HG02885 (cell line): ENCODE measurements at regions not wholly inside any gene's neighbourhood (a gene's known extent, or its start where the extent isn't known, plus 50 kb on each side); places are given as distances from the start of the nearest gene placed in this dataset.

Source experiments
- ATAC-seq: cut with Tn5 transposase; IDR thresholded peaks from one replicate; pipeline ENCODE4 v1.9.1; 2021; ENCODE audit warnings: mild to moderate bottlenecking; ENCODE audit not compliant: unreplicated experiment, poor library complexity

GRCh38 chrX:39730662-39731329 is 367.0 kb downstream of the BCOR start:
- ATAC-seq: no peak

- ATAC-seq: no peak
Measured at GRCh38 chrX:39731330-39731667, 366.5 kb downstream of the BCOR start.

- ATAC-seq: no peak
Measured at GRCh38 chrX:39731735-39732134, 366.0 kb downstream of the BCOR start.

GRCh38 chrX:39733745-39734144 is 364.0 kb downstream of the BCOR start:
- no peak for ATAC-seq

GRCh38 chrX:39734174-39734776 is 363.5 kb downstream of the BCOR start:
- ATAC-seq: no peak

- ATAC-seq: no peak
Measured at GRCh38 chrX:39736216-39737211, 361.2 kb downstream of the BCOR start.

GRCh38 chrX:39739585-39739984 is 358.2 kb downstream of the BCOR start:
- ATAC-seq: no peak

- no peak for ATAC-seq
Measured at GRCh38 chrX:39740078-39740477, 357.7 kb downstream of the BCOR start.

- no peak for ATAC-seq
Measured at GRCh38 chrX:39741904-39742303, 355.9 kb downstream of the BCOR start.

- no peak for ATAC-seq
Measured at GRCh38 chrX:39745818-39746217, 351.9 kb downstream of the BCOR start.

- ATAC-seq: no peak
Measured at GRCh38 chrX:39749135-39749534, 348.6 kb downstream of the BCOR start.

- ATAC-seq: no peak
Measured at GRCh38 chrX:39749728-39750127, 348.0 kb downstream of the BCOR start.

GRCh38 chrX:39750256-39750790 is 347.4 kb downstream of the BCOR start:
- ATAC-seq: no peak

GRCh38 chrX:39750848-39751247 is 346.9 kb downstream of the BCOR start:
- no peak for ATAC-seq

- no peak for ATAC-seq
Measured at GRCh38 chrX:39752815-39753214, 344.9 kb downstream of the BCOR start.

GRCh38 chrX:39753293-39753996 is 344.3 kb downstream of the BCOR start:
- no peak for ATAC-seq

GRCh38 chrX:39755143-39756032 is 342.4 kb downstream of the BCOR start:
- no peak for ATAC-seq

- ATAC-seq: no peak
Measured at GRCh38 chrX:39756086-39756883, 341.5 kb downstream of the BCOR start.

GRCh38 chrX:39757971-39758370 is 339.8 kb downstream of the BCOR start:
- ATAC-seq: no peak
